ENCODE measurements at regions not wholly inside any gene's neighbourhood (a gene's known extent, or its start where the extent isn't known, plus 50 kb on each side); places are given as distances from the start of the nearest gene placed in this dataset.
"Not testable (repeated sequence)": the region's sequence is repeated elsewhere in the genome, so short reads cannot be mapped to it uniquely, and the experiment has no call there.

GRCh38 chr22:35138521-35138920 lies 72.6 kb downstream of the ISX start:
- no peak for DNase-seq

- DNase-seq, result peak; percentile 47
Measured at GRCh38 chr22:35140879-35141745, 75.2 kb downstream of the ISX start.

- no peak for DNase-seq
Measured at GRCh38 chr22:35148381-35148780, 82.4 kb downstream of the ISX start.

GRCh38 chr22:35148866-35149548 lies 83.0 kb downstream of the ISX start:
- no peak for DNase-seq

- DNase-seq, result peak; percentile 83
Measured at GRCh38 chr22:35150183-35151107, 84.5 kb downstream of the ISX start.

- no peak for DNase-seq
Measured at GRCh38 chr22:35152316-35152715, 86.4 kb downstream of the ISX start.

- DNase-seq, result peak; percentile 39
Measured at GRCh38 chr22:35154937-35155387, 89.0 kb downstream of the ISX start.

GRCh38 chr22:35155403-35156025 lies 89.6 kb downstream of the ISX start:
- DNase-seq, result no peak

GRCh38 chr22:35156945-35157344 lies 91.0 kb downstream of the ISX start:
- no peak for DNase-seq

GRCh38 chr22:35158336-35158735 lies 92.4 kb downstream of the ISX start:
- DNase-seq, result no peak

GRCh38 chr22:35159343-35159742 lies 93.4 kb downstream of the ISX start:
- DNase-seq, result no peak

- no peak for DNase-seq
Measured at GRCh38 chr22:35160268-35160667, 94.3 kb downstream of the ISX start.

GRCh38 chr22:35165896-35166295 lies 91.4 kb upstream of the HMGXB4 start:
- not testable (repeated sequence) for DNase-seq

- DNase-seq, result no peak
Measured at GRCh38 chr22:35170716-35171697, 86.3 kb upstream of the HMGXB4 start.

- no peak for DNase-seq
Measured at GRCh38 chr22:35172442-35172841, 84.9 kb upstream of the HMGXB4 start.

- DNase-seq, result no peak
Measured at GRCh38 chr22:35173655-35174054, 83.6 kb upstream of the HMGXB4 start.

GRCh38 chr22:35174401-35175038 lies 82.8 kb upstream of the HMGXB4 start:
- no peak for DNase-seq

GRCh38 chr22:35175392-35175791 lies 81.9 kb upstream of the HMGXB4 start:
- no peak for DNase-seq

GRCh38 chr22:35177811-35178210 lies 79.5 kb upstream of the HMGXB4 start:
- no peak for DNase-seq

GRCh38 chr22:35178446-35178845 lies 78.8 kb upstream of the HMGXB4 start:
- no peak for DNase-seq

GRCh38 chr22:35183917-35184316 lies 73.4 kb upstream of the HMGXB4 start:
- no peak for DNase-seq

Data from stimulated activated CD8-positive, alpha-beta memory T cell treated with anti-CD3 and anti-CD28 coated beads, Interleukin-4, amount 100 ng/mL, for 48 hours (primary cell).